RCC 7860 (cell line): ENCODE measurements at regions not wholly inside any gene's neighbourhood (a gene's known extent, or its start where the extent isn't known, plus 50 kb on each side); places are given as distances from the start of the nearest gene placed in this dataset.
A peak's percentile ranks its signal among the peaks of the same experiment; 100 is the strongest.
"Not testable (repeated sequence)": the region's sequence is repeated elsewhere in the genome, so short reads cannot be mapped to it uniquely, and the experiment has no call there.

ENCODE experiments used
- DNase-seq: peaks from one replicate; pipeline ENCODE4 v3.0.0-alpha.2; 2015; ENCODE audit warnings: low spot score
- FAIRE-seq: peaks from 2 replicates; lab custom pipeline; 2012; peaks lifted over from hg19 to GRCh38; lab: Jason Lieb, UNC

GRCh38 chr16:33583702-33584101 is 124.3 kb downstream of the TP53TG3F start:
- FAIRE-seq, DNase-seq: not testable (repeated sequence)

- not testable (repeated sequence) for FAIRE-seq, DNase-seq
These were observed 129.2 kb downstream of the TP53TG3F start for GRCh38 chr16:33588589-33588988.

GRCh38 chr16:33593344-33593743 is 133.9 kb downstream of the TP53TG3F start:
- FAIRE-seq, result not testable (repeated sequence)

GRCh38 chr16:33595074-33595473 is 135.7 kb downstream of the TP53TG3F start:
- not testable (repeated sequence) for DNase-seq, FAIRE-seq

More at GRCh38 chr16:33593344-33593743, 133.9 kb downstream of the TP53TG3F start:
- not testable (repeated sequence) for DNase-seq

GRCh38 chr16:33601029-33601428 is 141.6 kb downstream of the TP53TG3F start:
- not testable (repeated sequence) for FAIRE-seq, DNase-seq

- not testable (repeated sequence) for DNase-seq, FAIRE-seq
These were observed 164.2 kb downstream of the TP53TG3F start for GRCh38 chr16:33623535-33624077.

- FAIRE-seq, DNase-seq: not testable (repeated sequence)
These were observed 169.5 kb downstream of the TP53TG3F start for GRCh38 chr16:33628895-33629294.

GRCh38 chr16:33631713-33632112 is 172.3 kb downstream of the TP53TG3F start:
- not testable (repeated sequence) for FAIRE-seq, DNase-seq

GRCh38 chr16:33634057-33634456 is 174.6 kb downstream of the TP53TG3F start:
- DNase-seq, FAIRE-seq: not testable (repeated sequence)

- not testable (repeated sequence) for DNase-seq, FAIRE-seq
These were observed 177.3 kb downstream of the TP53TG3F start for GRCh38 chr16:33636760-33637159.

GRCh38 chr16:33643270-33643669 is 183.9 kb downstream of the TP53TG3F start:
- not testable (repeated sequence) for DNase-seq, FAIRE-seq

GRCh38 chr16:33643698-33644381 is 184.4 kb downstream of the TP53TG3F start:
- not testable (repeated sequence) for DNase-seq, FAIRE-seq

GRCh38 chr16:33646386-33646785 is 187.0 kb downstream of the TP53TG3F start:
- DNase-seq, result peak; percentile 3
- not testable (repeated sequence) for FAIRE-seq

- DNase-seq, FAIRE-seq: not testable (repeated sequence)
These were observed 196.3 kb downstream of the TP53TG3F start for GRCh38 chr16:33655756-33656155.

GRCh38 chr16:33656394-33656793 is 197.0 kb downstream of the TP53TG3F start:
- peak; percentile 79 for FAIRE-seq
- DNase-seq, result not testable (repeated sequence)

GRCh38 chr16:33657717-33658116 is 198.3 kb downstream of the TP53TG3F start:
- not testable (repeated sequence) for DNase-seq, FAIRE-seq

- not testable (repeated sequence) for FAIRE-seq
These were observed 221.4 kb downstream of the TP53TG3F start for GRCh38 chr16:33680791-33681190.

GRCh38 chr16:33700320-33700719 is 240.9 kb downstream of the TP53TG3F start:
- peak; percentile 2 for DNase-seq
- FAIRE-seq, result not testable (repeated sequence)

More at GRCh38 chr16:33680791-33681190, 221.4 kb downstream of the TP53TG3F start:
- not testable (repeated sequence) for DNase-seq

- not testable (repeated sequence) for FAIRE-seq, DNase-seq
These were observed 247.6 kb downstream of the TP53TG3F start for GRCh38 chr16:33706845-33707590.

- DNase-seq, FAIRE-seq: not testable (repeated sequence)
These were observed 248.2 kb downstream of the TP53TG3F start for GRCh38 chr16:33707591-33707934.
